ENCODE measurements at regions not wholly inside any gene's neighbourhood (a gene's known extent, or its start where the extent isn't known, plus 50 kb on each side); places are given as distances from the start of the nearest gene placed in this dataset.

DNA sequence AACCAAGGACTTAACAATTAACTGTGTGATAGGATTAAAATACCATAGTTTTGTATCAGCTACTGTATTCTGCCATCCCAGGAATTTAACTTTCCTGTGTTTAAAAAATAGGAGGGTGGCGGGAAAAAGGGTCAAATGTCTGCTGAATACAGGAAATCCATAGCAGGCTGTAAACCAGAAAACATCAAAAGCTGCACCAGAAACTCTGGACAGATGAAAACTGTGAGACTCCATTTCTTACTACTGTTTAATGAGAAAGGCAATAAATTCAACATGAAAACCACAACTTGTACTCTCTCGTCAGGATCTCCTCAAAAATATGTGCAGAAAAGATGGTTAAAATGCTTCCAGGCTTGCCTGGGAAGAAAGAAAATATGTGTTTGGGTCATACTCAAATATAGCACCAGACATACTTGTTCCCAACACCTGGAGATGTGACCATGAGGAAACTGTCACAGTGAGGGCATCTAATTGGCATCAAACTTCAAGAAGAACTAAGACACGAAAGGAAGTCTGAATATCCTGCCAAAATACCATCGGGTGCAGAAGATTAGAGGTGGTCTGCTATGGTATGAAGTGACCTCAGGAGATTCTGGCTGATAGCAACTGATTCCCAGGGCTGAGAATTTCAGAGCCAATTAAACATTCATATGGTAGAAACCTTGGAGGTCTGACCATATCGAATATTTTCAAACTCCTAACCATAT, 164.7 kb upstream of the TARS1 start:
- Histone ChIP-seq H3K27me3 (ENCODE audit: insufficient read depth, low read depth, low read length) (no peaks in the 10 kb centered on the region), H2AFZ (ENCODE audit: low read depth, low read length) (no peak overlapping the region), H3F3A (ENCODE audit: insufficient read depth, low read length, poor library complexity, severe bottlenecking) (no peaks in the 10 kb centered on the region), H3K27ac (ENCODE audit: low read length) (no peak overlapping the region), H3K9me2 (ENCODE audit: insufficient read depth, low read length) (no peaks in the 10 kb centered on the region), H3K79me2 (replicated peaks; ENCODE audit: insufficient read depth, low read length) (no peaks in the 10 kb centered on the region), H3K9me3 (ENCODE audit: low read length) (no peaks in the 10 kb centered on the region), H3K4me2 (ENCODE audit: low read length) (no peak overlapping the region), H3K36me3 (ENCODE audit: insufficient read depth, low read length) (no peaks in the 10 kb centered on the region), H3K9ac (ENCODE audit: low read length) (no peak overlapping the region), H4K20me1 (ENCODE audit: insufficient read depth) (no peaks in the 10 kb centered on the region), H3K4me3 (ENCODE audit: low read length) (no peak overlapping the region)
- TF ChIP-seq POLR2AphosphoS5 (IDR thresholded peaks at IDR 0.05) (no peak), SMC3 (conservative IDR thresholded peaks at IDR 0.05; ENCODE audit: poor library complexity) (no peak), EZH2 (IDR thresholded peaks at IDR 0.05; ENCODE audit: borderline replicate concordance, insufficient read depth, low read length, poor library complexity, severe bottlenecking) (no peak), MXI1 (conservative IDR thresholded peaks at IDR 0.05; ENCODE audit: poor library complexity, severe bottlenecking) (no peak), RAD21 (conservative IDR thresholded peaks at IDR 0.05) (no peak), TAF1 (IDR thresholded peaks at IDR 0.05; ENCODE audit: low read depth) (no peak), EP300 (conservative IDR thresholded peaks at IDR 0.05; ENCODE audit: poor library complexity, severe bottlenecking) (no peak)
- TF ChIP-seq, protein P1, sequence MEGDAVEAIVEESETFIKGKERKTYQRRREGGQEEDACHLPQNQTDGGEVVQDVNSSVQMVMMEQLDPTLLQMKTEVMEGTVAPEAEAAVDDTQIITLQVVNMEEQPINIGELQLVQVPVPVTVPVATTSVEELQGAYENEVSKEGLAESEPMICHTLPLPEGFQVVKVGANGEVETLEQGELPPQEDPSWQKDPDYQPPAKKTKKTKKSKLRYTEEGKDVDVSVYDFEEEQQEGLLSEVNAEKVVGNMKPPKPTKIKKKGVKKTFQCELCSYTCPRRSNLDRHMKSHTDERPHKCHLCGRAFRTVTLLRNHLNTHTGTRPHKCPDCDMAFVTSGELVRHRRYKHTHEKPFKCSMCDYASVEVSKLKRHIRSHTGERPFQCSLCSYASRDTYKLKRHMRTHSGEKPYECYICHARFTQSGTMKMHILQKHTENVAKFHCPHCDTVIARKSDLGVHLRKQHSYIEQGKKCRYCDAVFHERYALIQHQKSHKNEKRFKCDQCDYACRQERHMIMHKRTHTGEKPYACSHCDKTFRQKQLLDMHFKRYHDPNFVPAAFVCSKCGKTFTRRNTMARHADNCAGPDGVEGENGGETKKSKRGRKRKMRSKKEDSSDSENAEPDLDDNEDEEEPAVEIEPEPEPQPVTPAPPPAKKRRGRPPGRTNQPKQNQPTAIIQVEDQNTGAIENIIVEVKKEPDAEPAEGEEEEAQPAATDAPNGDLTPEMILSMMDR (IDR thresholded peaks at IDR 0.05; ENCODE audit: poor library complexity, severe bottlenecking) = no peak
- TF ChIP-seq, protein P2, sequence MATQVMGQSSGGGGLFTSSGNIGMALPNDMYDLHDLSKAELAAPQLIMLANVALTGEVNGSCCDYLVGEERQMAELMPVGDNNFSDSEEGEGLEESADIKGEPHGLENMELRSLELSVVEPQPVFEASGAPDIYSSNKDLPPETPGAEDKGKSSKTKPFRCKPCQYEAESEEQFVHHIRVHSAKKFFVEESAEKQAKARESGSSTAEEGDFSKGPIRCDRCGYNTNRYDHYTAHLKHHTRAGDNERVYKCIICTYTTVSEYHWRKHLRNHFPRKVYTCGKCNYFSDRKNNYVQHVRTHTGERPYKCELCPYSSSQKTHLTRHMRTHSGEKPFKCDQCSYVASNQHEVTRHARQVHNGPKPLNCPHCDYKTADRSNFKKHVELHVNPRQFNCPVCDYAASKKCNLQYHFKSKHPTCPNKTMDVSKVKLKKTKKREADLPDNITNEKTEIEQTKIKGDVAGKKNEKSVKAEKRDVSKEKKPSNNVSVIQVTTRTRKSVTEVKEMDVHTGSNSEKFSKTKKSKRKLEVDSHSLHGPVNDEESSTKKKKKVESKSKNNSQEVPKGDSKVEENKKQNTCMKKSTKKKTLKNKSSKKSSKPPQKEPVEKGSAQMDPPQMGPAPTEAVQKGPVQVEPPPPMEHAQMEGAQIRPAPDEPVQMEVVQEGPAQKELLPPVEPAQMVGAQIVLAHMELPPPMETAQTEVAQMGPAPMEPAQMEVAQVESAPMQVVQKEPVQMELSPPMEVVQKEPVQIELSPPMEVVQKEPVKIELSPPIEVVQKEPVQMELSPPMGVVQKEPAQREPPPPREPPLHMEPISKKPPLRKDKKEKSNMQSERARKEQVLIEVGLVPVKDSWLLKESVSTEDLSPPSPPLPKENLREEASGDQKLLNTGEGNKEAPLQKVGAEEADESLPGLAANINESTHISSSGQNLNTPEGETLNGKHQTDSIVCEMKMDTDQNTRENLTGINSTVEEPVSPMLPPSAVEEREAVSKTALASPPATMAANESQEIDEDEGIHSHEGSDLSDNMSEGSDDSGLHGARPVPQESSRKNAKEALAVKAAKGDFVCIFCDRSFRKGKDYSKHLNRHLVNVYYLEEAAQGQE (IDR thresholded peaks at IDR 0.05; ENCODE audit: borderline replicate concordance) = no peak

DNA sequence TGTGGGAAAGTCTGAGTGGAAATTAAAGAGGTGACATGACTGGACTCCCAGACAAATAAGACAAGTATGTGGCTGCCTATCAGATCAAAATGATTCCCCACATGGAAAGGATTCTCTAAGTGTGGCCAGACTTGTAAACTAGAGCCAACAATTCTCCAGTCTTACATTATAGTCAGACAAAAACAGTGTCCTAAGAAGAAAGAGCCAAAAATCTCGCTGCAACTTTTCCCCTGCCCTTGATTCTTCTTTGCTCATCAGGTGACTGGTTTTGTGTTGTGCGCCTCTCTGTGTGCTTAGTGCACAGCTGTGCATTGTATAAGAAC, 164.2 kb upstream of the TARS1 start:
- H3K9me3 ChIP-seq (ENCODE audit: low read length) = no peaks in the 10 kb centered on the region
- no peaks in the 10 kb centered on the region for H3K79me2 ChIP-seq (replicated peaks; ENCODE audit: insufficient read depth, low read length)
- no peaks in the 10 kb centered on the region for H3K9me2 ChIP-seq (ENCODE audit: insufficient read depth, low read length)
- H3F3A ChIP-seq (ENCODE audit: insufficient read depth, low read length, poor library complexity, severe bottlenecking) = no peaks in the 10 kb centered on the region
- H3K27me3 ChIP-seq (ENCODE audit: insufficient read depth, low read depth, low read length) = no peaks in the 10 kb centered on the region
- no peaks in the 10 kb centered on the region for H3K36me3 ChIP-seq (ENCODE audit: insufficient read depth, low read length)
- no peak overlapping the region for H3K27ac ChIP-seq (ENCODE audit: low read length)
- H4K20me1 ChIP-seq (ENCODE audit: insufficient read depth) = no peaks in the 10 kb centered on the region
- no peak for TF ChIP-seq POLR2AphosphoS5 (IDR thresholded peaks at IDR 0.05)
- H2AFZ ChIP-seq (ENCODE audit: low read depth, low read length) = no peak overlapping the region
- no peak overlapping the region for H3K4me2 ChIP-seq (ENCODE audit: low read length)
- no peak overlapping the region for H3K4me3 ChIP-seq (ENCODE audit: low read length)
- no peak overlapping the region for H3K9ac ChIP-seq (ENCODE audit: low read length)

Measured in neural cell (in vitro differentiated cells).